OCI-LY7 (cell line): ENCODE measurements at regions not wholly inside any gene's neighbourhood (a gene's known extent, or its start where the extent isn't known, plus 50 kb on each side); places are given as distances from the start of the nearest gene placed in this dataset.

ENCODE experiments used
- BruUV-seq: library from RNA; stranded (reverse); fragments of 400-500 nt; replicated peaks from 2 replicates; lab custom pipeline; 2021; lab: Mats Ljungman, UMichigan
- CTCF ChIA-PET: fragments of 300-600 bp; sonication (Branson Sonifier 250); formaldehyde crosslinking; loops from one replicate; lab custom pipeline; 2022; ENCODE audit warnings: antibody characterized with exemption; ENCODE audit not compliant: unreplicated experiment; lab: Charles Lee
- POLR2A ChIA-PET: fragments of 300-600 bp; sonication (Branson Sonifier 250); formaldehyde crosslinking; loops from one replicate; lab custom pipeline; 2022; ENCODE audit warnings: antibody characterized with exemption; lab: Charles Lee
- DNase-seq: peaks from one replicate; pipeline ENCODE4 v3.0.0-alpha.2; 2015; ENCODE audit warnings: low spot score
- H2AFZ ChIP-seq: fragments of 200-600 bp; sonication (generic), shearing (Covaris generic); 2 replicates; pipeline ENCODE4 v1.6.1; 2014; ENCODE audit warnings: mild to moderate bottlenecking, antibody characterized with exemption, low read length, moderate library complexity
- H3K27ac ChIP-seq: fragments of 200-600 bp; sonication (generic); 2 replicates; pipeline ENCODE4 v1.5.1; 2014; ENCODE audit warnings: mixed run types, low read depth, mild to moderate bottlenecking, moderate library complexity, low read length, inconsistent platforms; ENCODE audit not compliant: poor library complexity, severe bottlenecking
- H3K36me3 ChIP-seq: fragments of 200-600 bp; sonication (generic); 2 replicates; pipeline ENCODE4 v1.6.1; 2014; ENCODE audit warnings: mild to moderate bottlenecking, antibody characterized with exemption, low read length, moderate library complexity, mixed read lengths; ENCODE audit not compliant: insufficient read depth
- H3K4me1 ChIP-seq: fragments of 200-600 bp; sonication (generic); 2 replicates; pipeline ENCODE4 v1.5.1; 2014; ENCODE audit warnings: mild to moderate bottlenecking, low read length; ENCODE audit not compliant: insufficient read depth, poor library complexity, severe bottlenecking
- H3K4me2 ChIP-seq: fragments of 200-600 bp; sonication (generic); 2 replicates; pipeline ENCODE4 v1.6.1; 2014; ENCODE audit warnings: mild to moderate bottlenecking, low read length
- H3K4me3 ChIP-seq: fragments of 200-600 bp; sonication (generic); 2 replicates; pipeline ENCODE4 v1.5.1; 2014; ENCODE audit warnings: mild to moderate bottlenecking, low read depth, low read length; ENCODE audit not compliant: poor library complexity, severe bottlenecking
- H3K79me2 ChIP-seq: fragments of 200-600 bp; sonication (generic); 2 replicates; pipeline ENCODE4 v1.6.1; 2016; ENCODE audit warnings: low read depth, mild to moderate bottlenecking, low read length, moderate library complexity, mixed read lengths; ENCODE audit not compliant: insufficient read depth
- H3K9me2 ChIP-seq: fragments of 200-600 bp; sonication (generic); 2 replicates; pipeline ENCODE4 v1.6.1; 2016; ENCODE audit warnings: mild to moderate bottlenecking, low read length, mixed read lengths; ENCODE audit not compliant: insufficient read depth
- H3K9me3 ChIP-seq: fragments of 200-600 bp; sonication (generic); 2 replicates; pipeline ENCODE4 v1.6.1; 2014; ENCODE audit warnings: mild to moderate bottlenecking, mixed run types, low read length, mixed read lengths
- H4K20me1 ChIP-seq: fragments of 200-600 bp; sonication (generic); 2 replicates; pipeline ENCODE4 v1.6.1; 2014; ENCODE audit warnings: mild to moderate bottlenecking, antibody characterized with exemption, low read length, moderate library complexity, mixed read lengths; ENCODE audit not compliant: insufficient read depth
- CTCF ChIP-seq: fragments of 200-600 bp; sonication (generic); conservative IDR thresholded peaks from 2 replicates; pipeline ENCODE4 v1.5.1; 2014; ENCODE audit warnings: mild to moderate bottlenecking, antibody characterized with exemption, low read length, moderate library complexity, mixed read lengths
- EZH2phosphoT487 ChIP-seq: fragments of 200-600 bp; sonication (generic); IDR thresholded peaks from 2 replicates; pipeline ENCODE4 v1.6.1; 2018; ENCODE audit warnings: low read depth, borderline replicate concordance, mild to moderate bottlenecking, mixed run types, antibody characterized with exemption, low read length, moderate library complexity, mixed read lengths
- intact Hi-C: fragments of 100-400 bp; cut with micrococcal nuclease; formaldehyde crosslinking; loops from one replicate; pipeline ENCODE4 v1.10.0; 2022; ENCODE audit not compliant: unreplicated experiment

- H3K9me2 ChIP-seq: no peaks in the 10 kb centered on the region
Observed at GRCh38 chr10:35743351-35743750, 101.3 kb upstream of the FZD8 start.

GRCh38 chr10:35739998-35740397, 97.9 kb upstream of the FZD8 start:
- DNase-seq: no peak
- no peaks in the 10 kb centered on the region for H4K20me1 ChIP-seq
- ChIA-PET CTCF (no interaction called here), POLR2A (interaction anchor here (0.7 to 1.1 kb wide), 2 partner anchors 13 to 92 kb away, joined by 3 read pairs; no protein-coding TSS in a partner anchor)
- no peak overlapping the region for H3K4me3 ChIP-seq
- intact Hi-C loops: no loop called here
- no peak for TF ChIP-seq EZH2phosphoT487
- no peak for TF ChIP-seq CTCF
- no peaks in the 10 kb centered on the region for H3K4me1 ChIP-seq
- no peak overlapping the region for H3K4me2 ChIP-seq
- no peak overlapping the region for H2AFZ ChIP-seq
- H3K36me3 ChIP-seq: no peaks in the 10 kb centered on the region
- H3K9me3 ChIP-seq: no peaks in the 10 kb centered on the region
- no peaks in the 10 kb centered on the region for H3K9me2 ChIP-seq
- H3K79me2 ChIP-seq: no peaks in the 10 kb centered on the region
- no TSS peak for BruUV-seq
- no peak overlapping the region for H3K27ac ChIP-seq

More at GRCh38 chr10:35743351-35743750, 101.3 kb upstream of the FZD8 start:
- H3K4me3 ChIP-seq: no peak overlapping the region
- no peaks in the 10 kb centered on the region for H3K9me3 ChIP-seq
- H3K36me3 ChIP-seq: no peaks in the 10 kb centered on the region
- H3K27ac ChIP-seq: no peak overlapping the region
- ChIA-PET POLR2A (no interaction called here), CTCF (no interaction called here)
- no peak for DNase-seq
- no peaks in the 10 kb centered on the region for H3K4me1 ChIP-seq
- no peaks in the 10 kb centered on the region for H4K20me1 ChIP-seq
- no TSS peak for BruUV-seq
- intact Hi-C loops: no loop called here
- no peak for TF ChIP-seq CTCF
- no peak for TF ChIP-seq EZH2phosphoT487
- no peak overlapping the region for H3K4me2 ChIP-seq
- H2AFZ ChIP-seq: no peak overlapping the region
- H3K79me2 ChIP-seq: no peaks in the 10 kb centered on the region

- no peak overlapping the region for H3K4me3 ChIP-seq
- no peaks in the 10 kb centered on the region for H3K9me3 ChIP-seq
- H3K9me2 ChIP-seq: no peaks in the 10 kb centered on the region
- no peak overlapping the region for H3K4me2 ChIP-seq
- no peaks in the 10 kb centered on the region for H4K20me1 ChIP-seq
- H3K27ac ChIP-seq: no peak overlapping the region
- BruUV-seq: no TSS peak
- H3K36me3 ChIP-seq: no peaks in the 10 kb centered on the region
- no peak for DNase-seq
- H3K4me1 ChIP-seq: no peaks in the 10 kb centered on the region
- ChIA-PET CTCF (no interaction called here), POLR2A (no interaction called here)
- intact Hi-C loops: no loop called here
- H3K79me2 ChIP-seq: no peaks in the 10 kb centered on the region
- no peak overlapping the region for H2AFZ ChIP-seq
- TF ChIP-seq EZH2phosphoT487 (no peak), CTCF (no peak)
Observed at GRCh38 chr10:35735412-35735811, 93.3 kb upstream of the FZD8 start.
